ENCODE measurements at regions not wholly inside any gene's neighbourhood (a gene's known extent, or its start where the extent isn't known, plus 50 kb on each side); places are given as distances from the start of the nearest gene placed in this dataset.
A peak's percentile ranks its signal among the peaks of the same experiment; 100 is the strongest.

- TF ChIP-seq CTCF (IDR thresholded peaks at IDR 0.05) (no peak), POLR2A (IDR thresholded peaks at IDR 0.05) (no peak), POLR2AphosphoS5 (IDR thresholded peaks at IDR 0.05) (no peak)
- intact Hi-C loops (cut with DNase I) = no loop called here
- Histone ChIP-seq H3K9me3 (no peaks in the 10 kb centered on the region), H3K4me1 (replicated peaks) (peaks cover 4% of the 10 kb centered on the region), H3K27me3 (replicated peaks; ENCODE audit: insufficient read depth) (no peaks in the 10 kb centered on the region), H3K4me3 (no peak overlapping the region), H3K36me3 (no peaks in the 10 kb centered on the region), H3K27ac (no peak overlapping the region)
- no peak for DNase-seq (ENCODE audit: low spot score)
- WGBS = 74% methylated on average over 4 of the region's 4 CpGs
Measured at GRCh38 chr9:96131825-96132224, 170.2 kb downstream of the HSD17B3 start.

DNA sequence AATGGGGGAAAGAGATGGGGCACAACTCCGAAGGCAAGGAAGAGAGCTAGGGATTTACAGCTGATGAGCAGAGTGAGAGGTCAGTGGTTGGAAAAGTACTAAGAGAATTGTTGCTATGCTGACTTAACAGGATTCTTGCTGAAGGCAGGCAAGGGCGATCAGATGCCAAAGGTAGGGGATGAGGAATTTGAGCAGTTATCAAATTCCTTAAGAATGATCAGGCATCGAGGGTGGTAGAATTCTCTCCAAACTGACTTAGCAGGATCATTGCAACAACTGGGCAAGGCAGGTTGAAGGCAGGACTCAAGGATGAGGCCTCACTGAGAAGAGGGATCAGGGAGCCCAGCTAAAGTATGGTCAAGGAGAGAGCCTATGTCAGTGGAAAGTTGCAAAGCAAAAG, 171.0 kb downstream of the HSD17B3 start:
- no peak overlapping the region for H3K27ac ChIP-seq
- intact Hi-C loops (cut with DNase I) = no loop called here
- no peak for TF ChIP-seq POLR2A (IDR thresholded peaks at IDR 0.05)
- TF ChIP-seq POLR2AphosphoS5 (IDR thresholded peaks at IDR 0.05) = no peak
- no peak for TF ChIP-seq CTCF (IDR thresholded peaks at IDR 0.05)
- DNase-seq (ENCODE audit: low spot score) = no peak
- no peaks in the 10 kb centered on the region for H3K36me3 ChIP-seq
- 99% methylated on average over 3 of the region's 3 CpGs for WGBS
- H3K9me3 ChIP-seq = no peaks in the 10 kb centered on the region
- H3K27me3 ChIP-seq (replicated peaks; ENCODE audit: insufficient read depth) = no peaks in the 10 kb centered on the region
- no peak overlapping the region for H3K4me3 ChIP-seq
- H3K4me1 ChIP-seq (replicated peaks) = no peaks in the 10 kb centered on the region

DNA sequence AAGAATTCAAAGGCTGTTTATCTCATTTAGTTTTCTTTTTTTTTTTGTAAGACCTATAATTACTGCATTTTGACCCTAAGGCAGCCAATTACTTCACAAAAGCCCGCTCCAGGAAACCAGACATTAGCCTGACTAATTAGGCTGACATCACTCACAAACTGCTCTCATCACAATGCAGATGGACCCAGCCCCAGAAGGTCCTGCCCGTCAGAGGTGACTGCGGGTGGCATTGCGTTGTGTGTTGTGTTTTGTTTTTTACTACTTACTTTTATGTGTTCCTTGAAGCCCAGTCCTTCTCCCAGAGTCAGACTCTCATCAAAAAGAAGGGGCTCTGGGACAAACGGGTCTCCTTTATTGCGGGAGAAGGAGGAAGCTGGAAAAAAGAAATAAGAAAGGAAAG, 172.2 kb downstream of the HSD17B3 start:
- Histone ChIP-seq H3K4me3 (no peak overlapping the region), H3K9me3 (no peaks in the 10 kb centered on the region), H3K4me1 (replicated peaks) (no peaks in the 10 kb centered on the region), H3K27me3 (replicated peaks; ENCODE audit: insufficient read depth) (no peaks in the 10 kb centered on the region), H3K27ac (no peak overlapping the region), H3K36me3 (no peaks in the 10 kb centered on the region)
- TF ChIP-seq POLR2AphosphoS5 (IDR thresholded peaks at IDR 0.05) (no peak), CTCF (IDR thresholded peaks at IDR 0.05) (no peak), POLR2A (IDR thresholded peaks at IDR 0.05) (no peak)
- 89% methylated on average over 6 of the region's 6 CpGs for WGBS
- DNase-seq (ENCODE audit: low spot score) = no peak
- intact Hi-C loops (cut with DNase I) = no loop called here

DNA sequence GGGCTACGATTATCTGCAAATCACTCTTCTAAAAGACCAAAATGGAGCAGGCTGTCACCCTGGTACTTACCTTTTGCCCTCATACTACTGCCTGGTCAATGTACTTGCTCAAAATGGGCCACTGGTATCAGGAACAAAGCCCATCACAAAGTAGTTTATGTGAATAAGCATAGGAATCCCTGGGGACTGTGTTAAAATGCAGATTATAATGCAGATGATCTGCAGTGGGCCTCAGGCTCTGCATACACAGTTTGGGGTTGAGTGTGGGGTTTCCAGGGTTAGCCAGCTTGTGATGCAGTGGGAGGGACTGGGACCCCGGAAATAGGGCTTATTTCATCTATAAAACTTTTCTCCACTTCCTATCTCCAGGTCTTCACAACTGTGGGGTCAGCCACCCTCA, 173.1 kb downstream of the HSD17B3 start:
- intact Hi-C loops (cut with DNase I) = no loop called here
- no peak for DNase-seq (ENCODE audit: low spot score)
- Histone ChIP-seq H3K4me3 (no peak overlapping the region), H3K36me3 (no peaks in the 10 kb centered on the region), H3K9me3 (no peaks in the 10 kb centered on the region), H3K27me3 (replicated peaks; ENCODE audit: insufficient read depth) (no peaks in the 10 kb centered on the region), H3K4me1 (replicated peaks) (no peaks in the 10 kb centered on the region), H3K27ac (no peak overlapping the region)
- WGBS = 79% methylated on average over 2 of the region's 2 CpGs
- no peak for TF ChIP-seq POLR2A (IDR thresholded peaks at IDR 0.05)
- no peak for TF ChIP-seq POLR2AphosphoS5 (IDR thresholded peaks at IDR 0.05)
- TF ChIP-seq CTCF (IDR thresholded peaks at IDR 0.05) = no peak

DNA sequence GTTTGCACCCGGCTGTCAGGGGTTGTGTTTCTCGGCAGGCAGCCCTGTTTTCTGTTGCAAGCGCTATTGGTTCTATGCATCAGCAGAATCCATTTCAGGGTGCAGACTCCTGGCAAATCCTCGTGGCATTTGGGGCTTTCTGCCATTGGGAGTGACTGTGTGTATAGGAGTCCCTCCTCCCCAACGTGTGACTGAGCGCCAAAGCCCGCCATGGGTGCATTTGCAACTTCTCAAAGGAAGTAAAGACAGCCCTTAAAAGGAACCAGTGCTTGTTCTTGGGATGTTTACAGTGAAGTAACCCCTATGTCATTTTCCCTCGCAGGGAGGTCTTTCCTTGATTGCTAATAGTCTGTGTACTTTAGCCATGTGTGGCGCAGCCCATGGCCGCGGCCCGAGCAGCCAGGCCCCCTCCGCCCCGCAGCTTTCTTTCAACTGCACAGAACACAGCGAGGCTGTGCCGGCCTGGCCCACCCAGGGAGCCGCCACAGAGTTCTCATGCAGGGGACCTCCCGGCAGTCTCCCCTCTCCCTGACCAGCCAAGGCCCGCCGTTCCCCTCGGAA, 175.6 kb downstream of the HSD17B3 start:
- Histone ChIP-seq H3K9me3 (no peaks in the 10 kb centered on the region), H3K27me3 (replicated peaks; ENCODE audit: insufficient read depth) (no peaks in the 10 kb centered on the region), H3K27ac (peak overlapping the region; percentile 12 to 42), H3K4me1 (replicated peaks) (no peaks in the 10 kb centered on the region), H3K4me3 (no peak overlapping the region), H3K36me3 (no peaks in the 10 kb centered on the region)
- intact Hi-C loops (cut with DNase I) = no loop called here
- no peak for TF ChIP-seq POLR2AphosphoS5 (IDR thresholded peaks at IDR 0.05)
- TF ChIP-seq CTCF (IDR thresholded peaks at IDR 0.05) = no peak
- no peak for TF ChIP-seq POLR2A (IDR thresholded peaks at IDR 0.05)
- WGBS = 50% methylated on average over 21 of the region's 21 CpGs
- no peak for DNase-seq (ENCODE audit: low spot score)

Data from prostate gland (tissue), 2 donors.